ENCODE measurements at regions not wholly inside any gene's neighbourhood (a gene's known extent, or its start where the extent isn't known, plus 50 kb on each side); places are given as distances from the start of the nearest gene placed in this dataset.

- H3K27ac ChIP-seq (ENCODE audit: insufficient read depth, low read depth, low read length, poor library complexity, severe bottlenecking) = no peak overlapping the region
- no peaks in the 10 kb centered on the region for H3K9me3 ChIP-seq (ENCODE audit: control insufficient read depth, low read length)
- WGBS, 2 experiments = 95 to 100% methylated on average over 2 of the region's 2 CpGs
- no peak overlapping the region for H3K4me3 ChIP-seq (ENCODE audit: insufficient read depth, low read depth, low read length)
- H3K4me1 ChIP-seq (ENCODE audit: control insufficient read depth, insufficient read depth, low read length) = no peaks in the 10 kb centered on the region
- no peaks in the 10 kb centered on the region for H3K36me3 ChIP-seq (ENCODE audit: control insufficient read depth, insufficient read depth, low read length)
- no peaks in the 10 kb centered on the region for H3K27me3 ChIP-seq (ENCODE audit: control insufficient read depth, insufficient read depth, low read length, poor library complexity, severe bottlenecking)
Measured at GRCh38 chr3:96022676-96023075, 791.7 kb upstream of the EPHA6 start.

GRCh38 chr3:96027718-96028117 is 786.7 kb upstream of the EPHA6 start:
- Histone ChIP-seq H3K9me3 (ENCODE audit: control insufficient read depth, low read length) (no peaks in the 10 kb centered on the region), H3K27ac (ENCODE audit: insufficient read depth, low read depth, low read length, poor library complexity, severe bottlenecking) (no peak overlapping the region), H3K4me1 (ENCODE audit: control insufficient read depth, insufficient read depth, low read length) (no peaks in the 10 kb centered on the region), H3K4me3 (ENCODE audit: insufficient read depth, low read depth, low read length) (no peak overlapping the region), H3K36me3 (ENCODE audit: control insufficient read depth, insufficient read depth, low read length) (no peaks in the 10 kb centered on the region), H3K27me3 (ENCODE audit: control insufficient read depth, insufficient read depth, low read length, poor library complexity, severe bottlenecking) (no peaks in the 10 kb centered on the region)
- 100% methylated on average over 1 to 2 of the region's 2 CpGs for WGBS, 2 experiments

DNA sequence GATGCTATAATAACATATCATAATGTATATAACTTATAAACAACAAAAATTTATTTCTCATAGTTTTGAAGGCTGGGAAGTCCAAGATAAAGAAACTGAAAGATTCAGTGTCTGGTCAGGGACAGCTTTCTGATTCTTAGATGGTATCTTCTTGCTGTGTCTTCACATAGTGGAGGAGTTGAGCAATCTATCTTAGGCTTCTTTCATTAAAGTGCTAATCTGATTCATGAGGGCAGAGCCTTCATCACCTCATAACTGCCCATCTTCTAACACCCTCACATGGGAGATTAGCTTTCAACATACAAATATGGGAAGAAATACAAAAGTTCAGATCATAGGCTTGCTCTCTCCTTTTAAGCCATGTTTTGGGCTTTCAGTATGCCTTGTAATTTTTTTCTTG is 774.8 kb upstream of the EPHA6 start:
- Histone ChIP-seq H3K4me1 (ENCODE audit: control insufficient read depth, insufficient read depth, low read length) (no peaks in the 10 kb centered on the region), H3K9me3 (ENCODE audit: control insufficient read depth, low read length) (no peaks in the 10 kb centered on the region), H3K36me3 (ENCODE audit: control insufficient read depth, insufficient read depth, low read length) (no peaks in the 10 kb centered on the region), H3K4me3 (ENCODE audit: insufficient read depth, low read depth, low read length) (no peak overlapping the region), H3K27me3 (ENCODE audit: control insufficient read depth, insufficient read depth, low read length, poor library complexity, severe bottlenecking) (no peaks in the 10 kb centered on the region), H3K27ac (ENCODE audit: insufficient read depth, low read depth, low read length, poor library complexity, severe bottlenecking) (no peak overlapping the region)

GRCh38 chr3:96059301-96059700 is 755.1 kb upstream of the EPHA6 start:
- no peaks in the 10 kb centered on the region for H3K4me1 ChIP-seq (ENCODE audit: control insufficient read depth, insufficient read depth, low read length)
- no peaks in the 10 kb centered on the region for H3K36me3 ChIP-seq (ENCODE audit: control insufficient read depth, insufficient read depth, low read length)
- H3K9me3 ChIP-seq (ENCODE audit: control insufficient read depth, low read length) = no peaks in the 10 kb centered on the region
- H3K4me3 ChIP-seq (ENCODE audit: insufficient read depth, low read depth, low read length) = no peak overlapping the region
- no peaks in the 10 kb centered on the region for H3K27me3 ChIP-seq (ENCODE audit: control insufficient read depth, insufficient read depth, low read length, poor library complexity, severe bottlenecking)
- WGBS, 2 experiments = 82 to 95% methylated on average over 1 of the region's 1 CpG
- no peak overlapping the region for H3K27ac ChIP-seq (ENCODE audit: insufficient read depth, low read depth, low read length, poor library complexity, severe bottlenecking)

- H3K27ac ChIP-seq (ENCODE audit: insufficient read depth, low read depth, low read length, poor library complexity, severe bottlenecking) = no peak overlapping the region
- H3K4me3 ChIP-seq (ENCODE audit: insufficient read depth, low read depth, low read length) = no peak overlapping the region
- H3K9me3 ChIP-seq (ENCODE audit: control insufficient read depth, low read length) = no peaks in the 10 kb centered on the region
- H3K36me3 ChIP-seq (ENCODE audit: control insufficient read depth, insufficient read depth, low read length) = no peaks in the 10 kb centered on the region
- no peaks in the 10 kb centered on the region for H3K4me1 ChIP-seq (ENCODE audit: control insufficient read depth, insufficient read depth, low read length)
- H3K27me3 ChIP-seq (ENCODE audit: control insufficient read depth, insufficient read depth, low read length, poor library complexity, severe bottlenecking) = no peaks in the 10 kb centered on the region
- WGBS, 2 experiments = 91 to 93% methylated on average over 1 of the region's 1 CpG
Measured at GRCh38 chr3:96069065-96069464, 745.3 kb upstream of the EPHA6 start.

DNA sequence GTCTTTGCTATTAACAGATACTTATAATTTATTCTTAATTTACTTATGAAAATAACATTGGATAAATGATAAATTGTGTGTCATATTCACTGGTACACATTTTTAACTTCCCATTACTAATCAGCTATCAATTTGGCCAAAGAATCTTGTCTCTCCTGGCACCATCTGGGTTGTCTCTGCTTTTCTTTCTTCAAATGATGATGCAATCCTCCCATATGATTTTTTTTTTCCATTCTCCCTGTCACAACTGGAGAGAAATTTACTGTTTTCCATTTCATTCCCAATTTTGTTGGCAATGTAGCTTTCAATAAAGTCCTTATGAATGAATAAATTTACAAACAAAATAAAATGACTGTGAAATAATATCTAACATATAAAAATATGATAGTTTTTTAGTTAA is 743.7 kb upstream of the EPHA6 start:
- H3K9me3 ChIP-seq (ENCODE audit: control insufficient read depth, low read length) = no peaks in the 10 kb centered on the region
- no peaks in the 10 kb centered on the region for H3K27me3 ChIP-seq (ENCODE audit: control insufficient read depth, insufficient read depth, low read length, poor library complexity, severe bottlenecking)
- H3K36me3 ChIP-seq (ENCODE audit: control insufficient read depth, insufficient read depth, low read length) = no peaks in the 10 kb centered on the region
- no peak overlapping the region for H3K4me3 ChIP-seq (ENCODE audit: insufficient read depth, low read depth, low read length)
- no peaks in the 10 kb centered on the region for H3K4me1 ChIP-seq (ENCODE audit: control insufficient read depth, insufficient read depth, low read length)
- no peak overlapping the region for H3K27ac ChIP-seq (ENCODE audit: insufficient read depth, low read depth, low read length, poor library complexity, severe bottlenecking)

- no peaks in the 10 kb centered on the region for H3K27me3 ChIP-seq (ENCODE audit: control insufficient read depth, insufficient read depth, low read length, poor library complexity, severe bottlenecking)
- no peak overlapping the region for H3K4me3 ChIP-seq (ENCODE audit: insufficient read depth, low read depth, low read length)
- no peaks in the 10 kb centered on the region for H3K4me1 ChIP-seq (ENCODE audit: control insufficient read depth, insufficient read depth, low read length)
- H3K36me3 ChIP-seq (ENCODE audit: control insufficient read depth, insufficient read depth, low read length) = no peaks in the 10 kb centered on the region
- 82 to 85% methylated on average over 5 of the region's 5 CpGs for WGBS, 2 experiments
- no peak overlapping the region for H3K27ac ChIP-seq (ENCODE audit: insufficient read depth, low read depth, low read length, poor library complexity, severe bottlenecking)
- no peaks in the 10 kb centered on the region for H3K9me3 ChIP-seq (ENCODE audit: control insufficient read depth, low read length)
Measured at GRCh38 chr3:96071097-96071496, 743.3 kb upstream of the EPHA6 start.

DNA sequence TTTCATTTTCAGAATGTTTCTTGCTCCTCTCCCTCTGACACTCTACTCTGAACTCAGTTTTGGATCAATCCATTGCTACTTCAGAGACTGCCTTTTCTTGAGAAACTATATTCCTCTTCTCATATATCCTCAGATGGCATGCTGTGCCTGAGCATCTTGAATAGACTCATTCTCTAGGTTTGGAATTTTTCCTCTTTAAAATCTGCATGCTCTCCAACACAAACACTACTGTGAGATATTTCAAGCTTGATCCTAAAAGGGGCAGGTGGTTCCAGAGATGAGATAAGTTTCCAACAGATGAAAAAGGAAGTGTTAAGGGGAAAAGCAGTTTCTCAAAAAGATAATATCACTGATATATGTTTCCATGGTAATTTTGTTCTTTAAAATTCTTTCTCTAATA is 742.2 kb upstream of the EPHA6 start:
- H3K27me3 ChIP-seq (ENCODE audit: control insufficient read depth, insufficient read depth, low read length, poor library complexity, severe bottlenecking) = no peaks in the 10 kb centered on the region
- no peak overlapping the region for H3K4me3 ChIP-seq (ENCODE audit: insufficient read depth, low read depth, low read length)
- H3K4me1 ChIP-seq (ENCODE audit: control insufficient read depth, insufficient read depth, low read length) = no peaks in the 10 kb centered on the region
- H3K9me3 ChIP-seq (ENCODE audit: control insufficient read depth, low read length) = no peaks in the 10 kb centered on the region
- no peaks in the 10 kb centered on the region for H3K36me3 ChIP-seq (ENCODE audit: control insufficient read depth, insufficient read depth, low read length)
- no peak overlapping the region for H3K27ac ChIP-seq (ENCODE audit: insufficient read depth, low read depth, low read length, poor library complexity, severe bottlenecking)

GRCh38 chr3:96083610-96084009 is 730.8 kb upstream of the EPHA6 start:
- no peaks in the 10 kb centered on the region for H3K4me1 ChIP-seq (ENCODE audit: control insufficient read depth, insufficient read depth, low read length)
- no peaks in the 10 kb centered on the region for H3K9me3 ChIP-seq (ENCODE audit: control insufficient read depth, low read length)
- H3K27me3 ChIP-seq (ENCODE audit: control insufficient read depth, insufficient read depth, low read length, poor library complexity, severe bottlenecking) = no peaks in the 10 kb centered on the region
- H3K36me3 ChIP-seq (ENCODE audit: control insufficient read depth, insufficient read depth, low read length) = no peaks in the 10 kb centered on the region
- H3K4me3 ChIP-seq (ENCODE audit: insufficient read depth, low read depth, low read length) = no peak overlapping the region
- H3K27ac ChIP-seq (ENCODE audit: insufficient read depth, low read depth, low read length, poor library complexity, severe bottlenecking) = no peak overlapping the region
- WGBS, 2 experiments = 88% methylated on average over 1 of the region's 1 CpG; no CpG with 5 or more reads in 1 of the 2 experiments

DNA sequence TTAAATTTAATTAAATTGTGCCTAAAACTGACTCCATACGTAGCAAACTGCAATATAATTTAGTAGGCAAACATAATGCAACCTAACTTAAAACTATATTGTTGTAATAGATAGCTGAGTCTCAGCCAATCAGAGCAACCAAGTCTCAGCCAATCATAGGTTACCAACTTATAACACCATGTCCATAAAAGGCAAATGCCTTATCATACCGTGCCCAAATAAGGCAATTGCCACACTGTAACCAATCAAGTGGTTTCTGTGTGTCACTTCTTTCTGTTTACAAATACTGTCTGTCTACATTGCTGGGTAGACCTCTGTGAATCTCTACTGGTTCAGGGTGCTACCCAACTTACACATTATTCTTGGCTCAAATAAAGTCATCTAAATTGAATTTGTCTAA is 728.4 kb upstream of the EPHA6 start:
- WGBS, 2 experiments = 96% methylated on average over 1 to 2 of the region's 2 CpGs
- no peaks in the 10 kb centered on the region for H3K4me1 ChIP-seq (ENCODE audit: control insufficient read depth, insufficient read depth, low read length)
- H3K4me3 ChIP-seq (ENCODE audit: insufficient read depth, low read depth, low read length) = no peak overlapping the region
- no peak overlapping the region for H3K27ac ChIP-seq (ENCODE audit: insufficient read depth, low read depth, low read length, poor library complexity, severe bottlenecking)
- no peaks in the 10 kb centered on the region for H3K27me3 ChIP-seq (ENCODE audit: control insufficient read depth, insufficient read depth, low read length, poor library complexity, severe bottlenecking)
- no peaks in the 10 kb centered on the region for H3K36me3 ChIP-seq (ENCODE audit: control insufficient read depth, insufficient read depth, low read length)
- no peaks in the 10 kb centered on the region for H3K9me3 ChIP-seq (ENCODE audit: control insufficient read depth, low read length)

GRCh38 chr3:96101006-96101560 is 713.3 kb upstream of the EPHA6 start:
- WGBS, 2 experiments = 88 to 95% methylated on average over 2 of the region's 2 CpGs
- H3K27ac ChIP-seq (ENCODE audit: insufficient read depth, low read depth, low read length, poor library complexity, severe bottlenecking) = no peak overlapping the region
- no peaks in the 10 kb centered on the region for H3K4me1 ChIP-seq (ENCODE audit: control insufficient read depth, insufficient read depth, low read length)
- no peak overlapping the region for H3K4me3 ChIP-seq (ENCODE audit: insufficient read depth, low read depth, low read length)
- no peaks in the 10 kb centered on the region for H3K9me3 ChIP-seq (ENCODE audit: control insufficient read depth, low read length)
- H3K36me3 ChIP-seq (ENCODE audit: control insufficient read depth, insufficient read depth, low read length) = no peaks in the 10 kb centered on the region
- H3K27me3 ChIP-seq (ENCODE audit: control insufficient read depth, insufficient read depth, low read length, poor library complexity, severe bottlenecking) = no peaks in the 10 kb centered on the region

All from ectodermal cell (in vitro differentiated cells).